ENCODE measurements at regions not wholly inside any gene's neighbourhood (a gene's known extent, or its start where the extent isn't known, plus 50 kb on each side); places are given as distances from the start of the nearest gene placed in this dataset.

DNA sequence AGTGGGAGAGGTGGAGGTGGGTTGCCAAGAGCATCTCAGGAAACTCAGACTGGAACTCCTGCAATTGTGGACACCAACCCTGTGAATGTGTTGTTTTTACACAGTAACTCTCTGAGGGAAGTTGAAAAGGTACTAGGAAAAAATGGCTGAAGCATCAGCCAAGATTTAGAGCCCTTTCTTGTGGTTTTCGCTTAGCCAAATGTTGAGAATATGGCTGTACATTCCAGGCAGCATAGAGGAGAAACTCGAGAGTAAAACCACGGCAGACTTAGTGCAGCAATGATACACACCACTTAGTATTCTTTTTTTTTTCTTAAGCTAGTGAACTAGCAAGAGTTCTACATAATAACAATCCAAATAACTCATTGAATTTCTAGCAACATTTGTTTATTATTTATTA, 309.7 kb upstream of the MTNR1B start:
- TF ChIP-seq YY1 (IDR thresholded peaks at IDR 0.05; ENCODE audit: low read depth) (no peak), EP300 (IDR thresholded peaks at IDR 0.05; ENCODE audit: borderline replicate concordance in 1 of 2, low read depth in 1 of 2, low read length in 1 of 2) (no peak), RFX5 (IDR thresholded peaks at IDR 0.05; ENCODE audit: low read length) (no peak), NRF1 (IDR thresholded peaks at IDR 0.05; ENCODE audit: low read depth, low read length) (no peak), RCOR1 (IDR thresholded peaks at IDR 0.05; ENCODE audit: low read length) (no peak), JUND (IDR thresholded peaks at IDR 0.05) (no peak)
- TF ChIP-seq, protein P1, sequence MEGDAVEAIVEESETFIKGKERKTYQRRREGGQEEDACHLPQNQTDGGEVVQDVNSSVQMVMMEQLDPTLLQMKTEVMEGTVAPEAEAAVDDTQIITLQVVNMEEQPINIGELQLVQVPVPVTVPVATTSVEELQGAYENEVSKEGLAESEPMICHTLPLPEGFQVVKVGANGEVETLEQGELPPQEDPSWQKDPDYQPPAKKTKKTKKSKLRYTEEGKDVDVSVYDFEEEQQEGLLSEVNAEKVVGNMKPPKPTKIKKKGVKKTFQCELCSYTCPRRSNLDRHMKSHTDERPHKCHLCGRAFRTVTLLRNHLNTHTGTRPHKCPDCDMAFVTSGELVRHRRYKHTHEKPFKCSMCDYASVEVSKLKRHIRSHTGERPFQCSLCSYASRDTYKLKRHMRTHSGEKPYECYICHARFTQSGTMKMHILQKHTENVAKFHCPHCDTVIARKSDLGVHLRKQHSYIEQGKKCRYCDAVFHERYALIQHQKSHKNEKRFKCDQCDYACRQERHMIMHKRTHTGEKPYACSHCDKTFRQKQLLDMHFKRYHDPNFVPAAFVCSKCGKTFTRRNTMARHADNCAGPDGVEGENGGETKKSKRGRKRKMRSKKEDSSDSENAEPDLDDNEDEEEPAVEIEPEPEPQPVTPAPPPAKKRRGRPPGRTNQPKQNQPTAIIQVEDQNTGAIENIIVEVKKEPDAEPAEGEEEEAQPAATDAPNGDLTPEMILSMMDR (IDR thresholded peaks at IDR 0.05), result no peak
- TF ChIP-seq, protein P2, sequence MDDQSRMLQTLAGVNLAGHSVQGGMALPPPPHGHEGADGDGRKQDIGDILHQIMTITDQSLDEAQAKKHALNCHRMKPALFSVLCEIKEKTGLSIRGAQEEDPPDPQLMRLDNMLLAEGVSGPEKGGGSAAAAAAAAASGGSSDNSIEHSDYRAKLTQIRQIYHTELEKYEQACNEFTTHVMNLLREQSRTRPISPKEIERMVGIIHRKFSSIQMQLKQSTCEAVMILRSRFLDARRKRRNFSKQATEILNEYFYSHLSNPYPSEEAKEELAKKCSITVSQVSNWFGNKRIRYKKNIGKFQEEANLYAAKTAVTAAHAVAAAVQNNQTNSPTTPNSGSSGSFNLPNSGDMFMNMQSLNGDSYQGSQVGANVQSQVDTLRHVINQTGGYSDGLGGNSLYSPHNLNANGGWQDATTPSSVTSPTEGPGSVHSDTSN (IDR thresholded peaks at IDR 0.05), result no peak

Data from SK-N-SH (cell line).